Upper lobe of right lung (tissue), 1 donor: ENCODE measurements at regions not wholly inside any gene's neighbourhood (a gene's known extent, or its start where the extent isn't known, plus 50 kb on each side); places are given as distances from the start of the nearest gene placed in this dataset.

ENCODE experiments used
- ATAC-seq: fragments of 200-7000 bp; cut with Tn5 transposase; one replicate; pipeline ENCODE4 v1.9.1; 2020; ENCODE audit warnings: mild to moderate bottlenecking, moderate library complexity
- DNase-seq: peaks from one replicate; pipeline ENCODE4 v3.0.0-alpha.2; 2020
- H3K27ac ChIP-seq: fragments of 200-600 bp; one replicate; pipeline ENCODE4 v1.8.0; 2022
- H3K27me3 ChIP-seq: fragments of 200-600 bp; one replicate; pipeline ENCODE4 v1.8.0; 2022; ENCODE audit warnings: mild to moderate bottlenecking
- H3K36me3 ChIP-seq: fragments of 200-600 bp; one replicate; pipeline ENCODE4 v1.8.0; 2022
- H3K4me1 ChIP-seq: fragments of 200-600 bp; one replicate; pipeline ENCODE4 v1.8.0; 2022
- H3K4me3 ChIP-seq: fragments of 200-600 bp; one replicate; pipeline ENCODE4 v1.8.0; 2022; ENCODE audit warnings: mild to moderate bottlenecking
- H3K9me3 ChIP-seq: fragments of 200-600 bp; one replicate; pipeline ENCODE4 v1.8.0; 2022
- intact Hi-C: fragments of 100-400 bp; cut with DNase I; formaldehyde crosslinking; loops from one replicate; pipeline ENCODE4 v1.11.0; 2022
- TF ChIP-seq, protein P1 (sequence below): fragments of 200-600 bp; IDR thresholded peaks from one replicate; pipeline ENCODE4 v1.8.0; 2022; ENCODE audit warnings: antibody characterized with exemption
- donor health status: DM: no; HTN: yes; CAD: no; lungs with severe emphysema.

DNA sequence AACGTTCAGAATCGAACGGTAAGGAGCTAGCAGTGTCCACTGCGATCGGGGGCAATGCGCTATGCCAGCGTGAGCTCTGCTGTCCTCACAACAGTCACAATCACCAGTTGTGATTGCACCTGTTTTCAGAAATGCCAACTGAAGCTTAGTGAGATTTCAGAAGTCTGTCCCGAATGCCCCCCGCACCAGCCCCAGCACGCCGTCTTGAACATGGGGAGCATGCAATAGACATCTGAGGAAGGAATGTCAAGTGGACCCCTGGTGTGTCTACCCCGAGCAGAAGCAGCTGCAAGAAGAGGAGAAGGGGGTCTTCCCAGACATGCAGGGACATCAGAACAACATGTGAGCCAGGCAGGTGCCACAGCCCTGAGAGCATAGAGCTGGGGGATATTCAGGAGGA lies 125.7 kb upstream of the CHST15 start:
- no peaks in the 10 kb centered on the region for H3K27me3 ChIP-seq
- H3K36me3 ChIP-seq, result no peaks in the 10 kb centered on the region
- intact Hi-C loops, result no loop called here
- no peaks in the 10 kb centered on the region for H3K9me3 ChIP-seq
- no peak for DNase-seq
- H3K4me3 ChIP-seq, result no peak overlapping the region
- no peak overlapping the region for H3K27ac ChIP-seq
- TF ChIP-seq, protein P1, sequence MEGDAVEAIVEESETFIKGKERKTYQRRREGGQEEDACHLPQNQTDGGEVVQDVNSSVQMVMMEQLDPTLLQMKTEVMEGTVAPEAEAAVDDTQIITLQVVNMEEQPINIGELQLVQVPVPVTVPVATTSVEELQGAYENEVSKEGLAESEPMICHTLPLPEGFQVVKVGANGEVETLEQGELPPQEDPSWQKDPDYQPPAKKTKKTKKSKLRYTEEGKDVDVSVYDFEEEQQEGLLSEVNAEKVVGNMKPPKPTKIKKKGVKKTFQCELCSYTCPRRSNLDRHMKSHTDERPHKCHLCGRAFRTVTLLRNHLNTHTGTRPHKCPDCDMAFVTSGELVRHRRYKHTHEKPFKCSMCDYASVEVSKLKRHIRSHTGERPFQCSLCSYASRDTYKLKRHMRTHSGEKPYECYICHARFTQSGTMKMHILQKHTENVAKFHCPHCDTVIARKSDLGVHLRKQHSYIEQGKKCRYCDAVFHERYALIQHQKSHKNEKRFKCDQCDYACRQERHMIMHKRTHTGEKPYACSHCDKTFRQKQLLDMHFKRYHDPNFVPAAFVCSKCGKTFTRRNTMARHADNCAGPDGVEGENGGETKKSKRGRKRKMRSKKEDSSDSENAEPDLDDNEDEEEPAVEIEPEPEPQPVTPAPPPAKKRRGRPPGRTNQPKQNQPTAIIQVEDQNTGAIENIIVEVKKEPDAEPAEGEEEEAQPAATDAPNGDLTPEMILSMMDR, result no peak
- no peaks in the 10 kb centered on the region for H3K4me1 ChIP-seq
- no peak for ATAC-seq

DNA sequence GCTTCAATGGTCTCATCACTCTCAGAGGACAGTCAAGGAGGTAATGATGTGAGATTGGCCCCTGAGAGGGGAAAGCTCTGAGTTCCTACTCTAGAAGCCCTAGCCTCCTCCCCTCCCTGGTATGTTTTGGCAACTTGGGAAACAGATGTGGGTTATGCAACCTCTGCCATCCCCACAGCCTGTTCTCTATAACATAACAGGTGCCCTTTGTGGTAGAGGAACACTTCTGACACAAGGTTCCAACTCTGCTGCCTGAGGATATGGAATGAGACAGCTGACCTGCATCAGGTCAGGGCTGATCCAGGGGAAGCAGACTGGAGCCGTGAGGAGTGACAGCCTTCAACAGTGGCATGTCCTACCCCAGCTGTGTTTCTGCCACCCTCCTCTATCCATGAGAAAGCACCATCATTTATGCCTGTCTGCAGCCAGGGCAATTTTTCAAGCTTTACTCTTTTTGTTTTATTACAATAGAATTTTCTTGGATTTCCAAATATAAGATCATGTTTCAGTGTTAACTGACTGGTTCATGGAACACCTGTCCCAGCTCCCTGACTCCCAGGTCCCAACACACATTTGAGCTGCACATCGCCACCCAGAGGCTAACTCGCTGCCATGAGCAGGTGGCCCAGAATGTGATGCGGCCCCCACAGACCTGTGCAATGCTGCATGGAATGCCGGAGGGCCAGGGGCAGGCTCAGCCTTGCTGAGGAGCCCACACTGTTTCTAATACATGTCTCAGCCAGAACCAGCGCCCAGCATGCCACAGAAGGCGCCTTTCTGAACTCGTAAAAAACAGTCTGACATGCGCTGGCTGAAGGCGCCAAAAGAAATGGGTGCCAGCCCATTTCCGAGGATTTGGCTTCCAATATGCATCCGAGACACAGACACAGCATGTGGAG lies 124.8 kb upstream of the CHST15 start:
- no peak for ATAC-seq
- TF ChIP-seq, protein P1, result no peak
- intact Hi-C loops, result no loop called here

DNA sequence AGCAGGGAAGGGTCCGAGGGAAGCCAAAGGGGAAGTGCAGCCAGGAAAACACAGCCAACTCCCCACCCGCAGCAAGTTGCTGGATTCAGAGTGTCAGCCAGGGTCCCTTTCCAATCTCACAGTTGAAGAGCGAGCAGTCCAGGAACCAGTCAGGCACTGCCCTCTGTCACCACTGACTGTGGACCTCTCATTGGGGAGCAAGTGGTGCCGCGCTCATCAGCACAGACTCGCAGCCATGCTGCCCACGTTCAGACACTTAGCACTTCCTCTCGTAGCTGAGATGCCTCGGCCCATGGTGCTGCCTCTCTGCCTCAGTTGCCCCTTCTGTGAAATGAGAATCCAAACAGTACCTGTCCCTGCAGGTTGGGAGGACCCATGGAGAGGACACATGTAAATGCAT lies 123.6 kb upstream of the CHST15 start:
- Histone ChIP-seq H3K4me3 (no peak overlapping the region), H3K9me3 (no peaks in the 10 kb centered on the region), H3K27ac (no peak overlapping the region), H3K4me1 (no peaks in the 10 kb centered on the region), H3K27me3 (no peaks in the 10 kb centered on the region), H3K36me3 (no peaks in the 10 kb centered on the region)
- intact Hi-C loops, result no loop called here
- TF ChIP-seq, protein P1, result no peak
- no peak for DNase-seq
- ATAC-seq, result no peak

More for the DNA sequence above, 124.8 kb upstream of the CHST15 start:
- no peaks in the 10 kb centered on the region for H3K36me3 ChIP-seq
- no peak overlapping the region for H3K4me3 ChIP-seq
- no peaks in the 10 kb centered on the region for H3K9me3 ChIP-seq
- no peaks in the 10 kb centered on the region for H3K27me3 ChIP-seq
- H3K4me1 ChIP-seq, result no peaks in the 10 kb centered on the region
- H3K27ac ChIP-seq, result no peak overlapping the region
- no peak for DNase-seq

DNA sequence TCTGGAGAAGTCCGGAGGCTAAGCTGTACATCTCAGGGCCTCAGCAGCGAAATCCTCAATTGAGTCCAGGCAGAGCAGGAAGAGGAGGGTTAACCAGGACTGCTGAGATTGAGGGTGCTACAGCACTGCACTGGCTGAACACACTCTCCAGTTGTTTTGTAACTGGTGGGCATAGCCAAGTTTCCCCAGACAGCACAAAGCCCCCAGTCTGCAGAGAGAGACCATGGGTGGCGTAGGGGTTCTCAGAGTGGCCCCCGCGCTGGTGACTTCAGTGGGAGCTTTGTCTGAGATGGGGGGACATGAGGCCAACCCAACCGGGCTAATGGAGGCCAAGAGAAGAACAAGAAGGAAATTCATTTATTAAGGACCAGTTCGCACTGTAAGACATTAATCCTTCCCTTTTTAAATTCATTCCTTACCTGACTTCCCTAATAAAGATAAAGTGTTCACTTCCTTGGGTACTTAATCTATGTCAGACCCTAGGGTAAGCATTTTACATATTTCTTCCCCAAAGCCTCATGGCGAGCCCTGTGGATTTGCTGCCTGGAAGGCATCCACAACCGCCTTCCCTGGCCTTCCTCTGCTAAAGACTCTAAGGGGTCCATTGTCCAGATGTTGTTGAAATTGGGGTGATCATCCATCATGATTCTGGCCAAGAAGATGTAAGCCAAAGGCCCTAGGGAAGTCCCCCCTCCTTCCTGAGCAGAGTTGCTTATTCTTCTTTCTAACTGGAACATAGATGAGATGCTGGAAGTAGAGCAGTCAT lies 121.4 kb upstream of the CHST15 start:
- intact Hi-C loops, result no loop called here

GRCh38 chr10:124213899-124214510 lies 120.6 kb upstream of the CHST15 start:
- ATAC-seq, result no peak
- TF ChIP-seq, protein P1, result no peak
- DNase-seq, result no peak
- Histone ChIP-seq H3K9me3 (no peaks in the 10 kb centered on the region), H3K27ac (no peak overlapping the region), H3K4me3 (no peak overlapping the region), H3K27me3 (no peaks in the 10 kb centered on the region), H3K36me3 (no peaks in the 10 kb centered on the region), H3K4me1 (no peaks in the 10 kb centered on the region)
- intact Hi-C loops, result no loop called here

More for the DNA sequence above, 121.4 kb upstream of the CHST15 start:
- no peak for DNase-seq
- ATAC-seq, result no peak
- TF ChIP-seq, protein P1, result no peak
- H3K27me3 ChIP-seq, result no peaks in the 10 kb centered on the region
- H3K27ac ChIP-seq, result no peak overlapping the region
- no peaks in the 10 kb centered on the region for H3K9me3 ChIP-seq
- no peaks in the 10 kb centered on the region for H3K4me1 ChIP-seq
- H3K36me3 ChIP-seq, result no peaks in the 10 kb centered on the region
- H3K4me3 ChIP-seq, result no peak overlapping the region
